HPDE6-E6E7 (cell line): ENCODE measurements at regions not wholly inside any gene's neighbourhood (a gene's known extent, or its start where the extent isn't known, plus 50 kb on each side); places are given as distances from the start of the nearest gene placed in this dataset.

ENCODE experiments used
- DNase-seq: peaks from one replicate; pipeline ENCODE4 v3.0.0; 2011; ENCODE audit warnings: missing footprints; ENCODE audit errors: extremely low spot score

DNA sequence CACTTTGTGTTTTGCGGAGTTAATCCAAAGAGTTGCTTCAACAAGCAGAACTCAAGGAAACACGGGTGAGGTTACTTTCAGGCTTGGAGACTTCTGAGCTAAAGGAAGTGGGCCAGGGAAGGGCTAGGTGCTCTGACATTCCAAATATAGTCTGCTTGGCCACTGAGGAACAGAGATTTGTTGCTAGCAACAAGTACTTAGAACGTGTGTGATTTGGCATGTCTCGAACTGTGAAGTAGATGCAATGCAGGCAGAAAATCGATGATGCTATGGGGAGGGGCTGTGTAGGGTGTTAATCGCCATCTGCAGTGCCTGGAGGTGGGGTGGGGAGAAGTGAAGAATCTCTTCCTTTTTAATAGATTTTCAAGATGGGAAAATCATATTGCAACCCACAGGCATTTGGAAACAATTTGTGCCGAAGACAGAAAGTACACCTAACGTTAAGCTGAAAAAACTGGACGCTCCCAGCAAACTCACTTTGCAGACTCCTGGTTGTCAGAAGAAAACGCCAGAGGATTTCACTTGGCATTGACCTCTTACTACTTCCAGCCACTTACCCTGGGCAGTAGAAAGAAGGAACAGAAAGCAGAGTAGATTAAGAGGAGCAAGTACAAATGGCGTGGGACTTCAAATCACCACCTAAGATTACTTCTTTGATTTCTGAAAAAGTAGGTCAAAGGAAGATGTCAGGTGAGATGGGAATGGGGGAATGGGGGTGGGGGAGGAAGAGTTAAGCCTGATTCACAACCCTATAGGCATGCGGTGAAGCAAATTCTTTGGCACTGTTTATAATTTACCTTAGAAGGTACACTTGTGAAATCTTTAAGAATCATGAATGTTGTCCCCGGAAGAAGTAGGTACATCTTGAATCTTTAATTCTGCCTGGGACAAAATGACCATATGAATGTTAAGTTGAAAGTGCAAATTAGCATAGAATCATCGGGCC lies 314.1 kb downstream of the CD83 start:
- no peak for DNase-seq

DNA sequence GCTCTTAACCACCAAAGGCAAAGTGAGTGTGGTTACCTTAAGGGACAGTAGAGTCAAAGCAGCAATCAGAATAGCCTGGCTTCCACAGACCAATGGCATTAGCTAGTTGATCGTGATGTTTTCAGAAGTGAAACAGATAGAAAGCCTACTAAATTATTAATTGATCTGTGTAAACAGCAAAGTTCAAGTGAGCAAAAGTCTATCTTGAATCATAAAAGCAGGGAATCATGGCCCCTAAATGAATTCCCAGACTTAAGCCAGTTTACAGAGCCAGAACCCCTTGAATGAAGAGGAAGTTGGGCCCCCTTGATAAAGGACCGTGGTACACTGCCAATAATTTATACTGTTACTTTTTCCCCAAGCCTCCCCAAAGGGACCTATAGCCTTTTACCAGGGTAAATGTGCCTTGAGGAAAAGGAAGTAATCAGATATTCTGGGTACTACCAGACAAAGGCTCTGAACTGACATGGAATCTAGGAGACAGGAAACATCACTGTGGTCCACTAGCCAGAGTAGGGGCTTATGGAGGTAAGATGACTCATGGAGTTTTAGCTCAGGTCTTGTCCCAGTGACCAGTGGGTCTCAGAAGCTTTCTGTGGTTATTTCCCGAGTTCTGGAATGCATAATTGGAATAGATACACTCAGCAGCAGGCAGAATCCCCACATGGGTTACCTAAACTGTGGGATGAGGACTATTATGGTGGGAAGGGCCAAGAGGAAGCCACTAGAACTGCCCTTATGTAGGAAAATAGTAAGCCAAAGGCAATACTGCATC lies 317.5 kb downstream of the CD83 start:
- no peak for DNase-seq

DNA sequence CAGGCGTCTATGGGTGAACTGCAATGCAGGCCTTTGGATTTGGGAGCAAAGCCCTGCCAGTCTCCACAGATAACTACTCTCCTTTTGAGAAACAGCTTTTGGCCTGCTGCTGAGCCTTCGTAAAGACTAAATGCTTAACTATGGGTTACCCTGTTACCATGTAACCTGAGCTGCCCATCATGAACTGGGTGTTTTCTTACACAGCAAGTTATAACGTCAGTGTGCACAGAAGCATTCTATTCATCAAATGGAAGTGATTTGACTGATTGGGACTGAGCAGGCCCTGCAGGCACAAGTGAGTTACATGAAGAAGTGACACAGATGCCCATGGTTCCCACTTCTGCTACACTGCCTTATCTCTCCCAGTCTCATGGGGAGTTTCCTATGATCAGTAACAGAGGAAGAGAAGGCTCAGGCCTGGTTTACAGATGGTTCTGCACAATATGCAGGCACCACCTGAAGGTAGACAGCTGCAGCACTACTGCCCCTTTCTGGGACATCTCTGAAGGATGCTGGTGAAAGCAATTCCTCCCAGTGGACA lies 319.1 kb downstream of the CD83 start:
- DNase-seq, result no peak

DNA sequence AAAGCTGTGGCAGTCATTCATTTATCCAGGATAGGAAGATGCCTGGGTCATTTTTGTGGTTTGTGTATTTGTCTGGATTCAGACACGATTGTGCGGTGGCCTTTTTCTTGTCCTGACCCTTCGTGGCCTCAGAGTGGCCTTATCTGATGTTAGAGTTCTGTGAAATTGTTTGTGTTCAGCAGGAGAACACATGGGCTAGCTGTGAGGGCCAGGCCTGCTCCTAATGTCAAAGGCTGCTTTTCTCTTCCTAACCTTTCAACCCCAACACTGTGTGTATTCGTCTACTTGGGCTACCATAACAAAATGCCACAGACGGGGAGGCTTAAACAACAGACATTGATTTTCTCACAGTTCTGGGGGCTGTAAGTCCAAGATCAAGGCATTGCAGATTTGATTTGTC lies 321.8 kb downstream of the CD83 start:
- DNase-seq, result no peak

DNA sequence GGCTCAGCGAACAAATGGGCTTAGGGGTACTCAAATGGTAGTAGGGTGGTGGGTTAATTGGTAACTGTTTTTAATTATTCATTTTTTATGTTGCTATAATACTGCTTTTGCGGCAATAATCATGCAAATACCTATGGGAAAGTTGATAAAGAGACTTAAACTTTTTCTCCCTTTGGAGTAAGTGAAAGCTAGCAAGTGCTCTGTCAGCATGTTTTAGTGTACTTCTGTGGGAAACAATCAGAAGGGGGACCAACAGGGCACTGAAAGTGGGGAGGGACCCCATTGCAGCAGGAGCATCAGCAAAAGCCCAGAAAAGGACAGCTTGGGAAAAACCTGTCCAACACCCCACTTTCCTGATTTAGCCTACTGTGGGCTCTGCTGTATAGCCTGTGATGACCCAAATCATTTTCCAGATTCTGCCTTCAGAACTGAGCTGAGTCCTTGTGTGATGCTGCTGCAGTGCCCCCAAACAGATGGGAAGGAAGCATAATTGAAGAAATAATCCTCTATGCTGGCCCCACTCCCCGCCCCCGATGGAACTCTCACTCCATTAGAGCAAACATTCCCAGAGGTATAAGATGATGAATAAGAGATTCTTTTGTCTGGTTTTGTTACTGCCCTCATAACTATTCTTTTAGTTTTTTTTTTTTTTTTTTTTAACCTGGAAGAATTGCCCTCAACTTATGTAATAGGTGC lies 322.8 kb downstream of the CD83 start:
- DNase-seq, result no peak

DNA sequence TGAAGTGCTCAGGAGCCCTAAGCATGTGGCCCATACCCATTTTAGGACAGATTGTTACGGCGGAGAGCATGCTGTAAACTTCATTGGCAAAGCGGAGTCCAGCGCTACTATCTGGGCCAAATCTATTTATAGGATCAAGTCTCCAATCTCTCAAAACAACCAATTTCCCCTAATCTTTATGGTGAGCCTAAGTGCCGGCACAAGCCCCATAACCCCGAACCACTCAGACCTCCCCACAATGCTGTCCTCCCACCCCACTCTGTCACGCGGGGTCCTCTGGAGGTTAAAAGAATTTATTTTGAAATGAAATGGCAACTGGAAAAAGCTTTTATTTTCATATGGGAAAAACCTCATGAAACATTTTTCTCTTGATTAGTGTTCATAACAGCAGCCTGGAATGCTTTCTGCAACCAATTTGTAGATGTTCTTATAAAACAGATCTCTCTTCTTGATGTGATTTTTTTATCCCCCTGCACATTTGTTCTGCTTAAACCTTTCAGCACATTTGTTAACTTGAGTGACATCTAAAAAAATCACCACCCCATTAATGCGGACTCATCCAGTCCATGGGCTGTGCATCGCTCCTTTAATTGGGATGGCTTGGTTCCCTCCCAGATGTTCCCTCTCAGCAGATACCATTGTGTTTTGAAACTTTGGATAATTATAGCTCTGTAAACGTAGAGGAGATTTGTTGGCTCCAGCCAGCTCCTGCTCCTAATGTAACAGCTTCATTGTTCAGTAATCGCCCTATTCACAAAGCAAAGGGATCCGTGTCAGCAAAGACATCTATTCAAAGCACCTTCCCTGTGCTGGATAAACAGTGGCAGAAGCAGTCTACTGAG lies 323.6 kb downstream of the CD83 start:
- DNase-seq, result no peak

DNA sequence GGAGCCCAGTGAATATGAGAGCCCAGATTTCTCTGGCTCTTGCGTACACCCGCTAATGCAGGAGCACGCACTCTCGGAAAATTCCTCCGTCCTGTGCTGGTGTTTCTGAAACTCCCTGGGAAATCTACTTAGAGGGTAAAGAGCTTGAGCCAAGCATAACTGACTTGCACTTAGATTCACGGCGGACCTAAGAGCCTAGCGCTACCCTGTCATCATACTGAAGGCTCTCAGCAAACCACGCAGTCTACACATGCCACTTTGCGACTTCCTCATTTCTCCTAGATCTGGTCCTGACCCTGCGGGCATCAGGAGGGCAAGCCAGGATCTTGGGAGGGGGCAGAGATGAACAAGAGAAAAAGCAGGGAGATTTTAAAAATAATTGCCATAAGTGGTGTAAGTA lies 324.7 kb downstream of the CD83 start:
- DNase-seq, result no peak

DNA sequence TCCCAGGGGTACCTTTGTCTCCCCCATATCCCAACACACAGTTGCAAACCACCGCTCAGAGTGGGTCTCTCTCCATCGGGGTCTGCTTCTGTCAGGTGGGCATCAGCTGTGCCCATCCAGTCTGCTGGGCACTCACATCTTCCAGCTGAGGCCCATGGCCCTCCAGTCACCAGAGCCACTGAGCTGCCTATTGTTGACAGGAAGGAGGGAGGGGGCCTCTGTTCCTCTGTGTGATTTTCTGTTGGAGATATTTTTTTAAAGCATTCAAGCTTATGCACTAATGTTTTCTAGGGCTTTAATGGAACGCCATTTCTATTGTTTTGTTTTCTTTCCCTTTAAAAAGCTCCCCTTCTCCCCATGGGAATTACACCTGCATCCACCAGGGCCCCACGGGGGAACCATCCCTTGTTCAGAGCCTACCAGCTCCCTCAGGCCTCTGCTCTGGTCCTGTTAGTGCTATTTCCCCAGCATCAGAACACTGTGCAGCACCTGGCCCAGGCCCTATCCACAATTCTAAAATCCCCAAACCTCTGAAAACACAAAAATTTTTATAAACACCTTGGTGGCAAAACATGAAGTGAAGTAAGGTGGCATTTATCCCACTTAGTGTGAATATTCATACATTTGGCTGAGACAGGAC lies 326.2 kb downstream of the CD83 start:
- DNase-seq, result no peak

DNA sequence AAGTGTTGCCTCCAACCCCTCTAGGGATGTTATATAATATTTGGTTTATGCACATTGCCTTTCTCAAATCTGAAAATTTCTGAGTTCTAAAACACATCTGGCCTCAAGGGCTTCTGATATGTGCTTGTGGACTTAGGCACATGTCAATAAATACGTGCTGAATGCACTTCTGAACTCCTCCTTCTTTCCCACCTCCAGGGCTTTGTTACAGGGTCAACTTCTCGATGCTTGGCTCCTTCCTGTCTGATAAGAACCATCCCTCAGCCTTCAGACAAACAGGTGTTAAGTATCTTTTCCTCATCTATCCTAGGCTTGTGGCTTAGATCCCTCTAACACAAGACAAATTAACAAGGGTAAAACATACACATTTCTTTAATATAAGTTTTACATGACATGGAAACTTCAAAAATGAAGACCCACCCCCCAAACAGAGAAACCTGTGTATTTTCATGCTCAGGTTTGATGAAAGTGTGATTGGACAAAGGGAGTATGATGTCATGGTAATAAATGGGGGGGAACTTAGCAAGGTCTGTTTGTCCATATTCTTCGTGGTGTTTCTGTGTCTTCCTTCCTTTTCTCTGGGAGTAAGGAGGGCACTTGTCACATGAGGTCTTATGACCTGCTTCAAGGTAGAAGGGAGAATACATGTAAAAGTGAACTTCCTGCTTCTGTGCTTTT lies 326.9 kb downstream of the CD83 start:
- no peak for DNase-seq

DNA sequence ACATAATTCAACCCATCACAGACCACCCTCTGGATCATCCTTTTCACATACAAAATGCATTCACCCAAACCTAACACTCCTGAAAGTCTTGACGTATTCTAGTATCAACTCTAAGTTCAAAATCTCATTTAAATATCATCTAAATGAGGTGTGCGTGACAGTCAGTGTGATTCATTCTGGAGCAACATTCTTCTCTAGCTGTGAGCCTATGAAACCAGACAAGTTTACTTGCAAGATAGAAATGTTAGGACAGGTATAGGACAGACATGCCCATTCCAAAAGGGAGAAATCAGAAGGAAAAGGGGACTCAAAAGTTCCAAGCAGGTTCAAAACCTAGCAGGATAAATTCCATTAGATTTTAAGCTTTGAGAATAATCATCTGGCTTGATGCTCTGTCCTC lies 329.7 kb downstream of the CD83 start:
- no peak for DNase-seq

DNA sequence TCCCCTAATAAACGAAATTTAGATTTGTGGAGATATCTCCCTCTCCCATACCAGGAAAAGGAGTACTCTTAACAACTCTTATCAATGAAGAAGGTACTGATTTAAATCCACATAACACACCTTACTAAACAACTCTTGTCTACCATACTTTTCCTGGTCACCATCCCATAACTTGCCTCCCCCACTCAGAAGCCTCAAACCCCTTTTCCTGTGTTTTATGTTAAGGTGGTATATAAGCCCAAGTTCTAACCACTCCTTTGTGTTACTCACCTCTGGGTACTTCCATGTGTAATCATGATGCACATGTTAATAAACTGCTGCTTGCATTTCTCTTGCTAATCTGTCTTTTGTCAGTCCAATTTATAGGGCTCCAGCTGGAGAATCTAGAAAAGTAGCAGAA lies 330.7 kb downstream of the CD83 start:
- DNase-seq, result no peak

DNA sequence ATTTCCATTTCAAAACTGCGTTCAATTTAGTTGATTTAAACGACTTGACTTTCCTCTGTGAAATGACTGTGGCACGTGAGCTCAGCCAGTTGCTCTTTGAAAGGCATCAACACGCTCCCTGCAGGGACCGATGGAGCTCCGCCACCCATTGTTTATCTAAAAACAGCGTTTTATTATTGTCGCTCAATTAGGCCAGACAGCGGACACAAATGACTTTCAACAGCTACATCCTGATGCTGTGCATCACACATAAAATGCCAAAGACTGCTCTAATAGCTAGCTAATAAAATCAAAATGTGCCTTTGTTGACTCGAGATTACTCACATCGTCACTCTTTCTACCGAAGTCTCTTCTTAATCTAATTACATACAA lies 332.5 kb downstream of the CD83 start:
- no peak for DNase-seq

DNA sequence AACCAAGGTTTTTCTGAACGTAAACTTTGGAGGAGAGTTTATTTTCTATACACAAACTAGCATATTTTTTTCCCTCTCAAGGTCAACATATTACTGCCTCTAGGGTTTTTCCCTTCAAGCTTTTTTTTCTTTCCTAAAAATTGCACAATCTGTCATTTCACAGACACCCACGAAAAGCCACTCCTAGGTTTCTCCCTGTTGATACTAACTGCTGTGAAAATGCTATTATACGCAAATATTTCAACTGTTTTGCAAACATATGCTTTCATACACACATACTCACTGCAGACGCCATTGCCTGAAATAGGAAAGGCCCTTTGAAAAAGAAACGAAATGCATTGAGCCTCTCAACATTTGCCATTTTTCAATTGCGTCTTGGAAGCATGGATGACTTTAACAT lies 333.0 kb downstream of the CD83 start:
- no peak for DNase-seq

DNA sequence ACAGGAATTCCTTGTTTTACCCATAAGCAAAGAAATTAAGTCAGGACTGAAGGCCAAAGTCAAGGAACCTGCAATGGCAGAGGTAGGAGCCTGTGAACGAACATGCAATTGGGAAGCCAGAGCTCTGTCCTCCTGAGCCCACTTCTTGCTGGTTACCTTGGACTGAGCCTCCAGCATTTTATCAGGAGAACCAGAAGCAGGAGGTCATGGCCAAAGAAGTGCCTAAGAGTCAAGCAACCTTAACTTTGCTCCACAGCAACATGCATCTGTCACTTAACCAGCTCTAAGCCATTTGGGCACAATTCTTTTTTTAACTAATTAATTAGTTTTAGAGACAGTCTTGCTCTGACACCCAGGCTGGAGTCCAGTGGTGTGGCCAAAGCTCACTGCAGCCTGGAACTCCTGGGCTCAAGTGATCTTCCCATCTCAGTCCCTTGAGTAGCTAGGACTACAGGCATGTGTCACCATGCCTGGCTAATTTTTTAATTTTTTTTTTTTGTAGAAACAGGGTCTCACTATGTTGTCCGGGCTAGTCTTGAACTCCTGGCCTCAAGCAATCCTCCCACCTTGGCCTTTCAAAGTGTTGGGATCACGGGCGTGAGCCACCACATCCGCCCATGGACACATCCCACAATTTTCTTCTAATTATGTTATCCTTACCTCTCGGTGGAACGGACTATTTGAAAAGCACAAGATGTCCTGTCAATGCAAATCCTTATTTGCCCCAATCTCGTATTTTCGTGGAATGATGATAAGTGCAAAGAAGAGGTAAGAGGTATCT lies 334.2 kb downstream of the CD83 start:
- DNase-seq, result no peak

DNA sequence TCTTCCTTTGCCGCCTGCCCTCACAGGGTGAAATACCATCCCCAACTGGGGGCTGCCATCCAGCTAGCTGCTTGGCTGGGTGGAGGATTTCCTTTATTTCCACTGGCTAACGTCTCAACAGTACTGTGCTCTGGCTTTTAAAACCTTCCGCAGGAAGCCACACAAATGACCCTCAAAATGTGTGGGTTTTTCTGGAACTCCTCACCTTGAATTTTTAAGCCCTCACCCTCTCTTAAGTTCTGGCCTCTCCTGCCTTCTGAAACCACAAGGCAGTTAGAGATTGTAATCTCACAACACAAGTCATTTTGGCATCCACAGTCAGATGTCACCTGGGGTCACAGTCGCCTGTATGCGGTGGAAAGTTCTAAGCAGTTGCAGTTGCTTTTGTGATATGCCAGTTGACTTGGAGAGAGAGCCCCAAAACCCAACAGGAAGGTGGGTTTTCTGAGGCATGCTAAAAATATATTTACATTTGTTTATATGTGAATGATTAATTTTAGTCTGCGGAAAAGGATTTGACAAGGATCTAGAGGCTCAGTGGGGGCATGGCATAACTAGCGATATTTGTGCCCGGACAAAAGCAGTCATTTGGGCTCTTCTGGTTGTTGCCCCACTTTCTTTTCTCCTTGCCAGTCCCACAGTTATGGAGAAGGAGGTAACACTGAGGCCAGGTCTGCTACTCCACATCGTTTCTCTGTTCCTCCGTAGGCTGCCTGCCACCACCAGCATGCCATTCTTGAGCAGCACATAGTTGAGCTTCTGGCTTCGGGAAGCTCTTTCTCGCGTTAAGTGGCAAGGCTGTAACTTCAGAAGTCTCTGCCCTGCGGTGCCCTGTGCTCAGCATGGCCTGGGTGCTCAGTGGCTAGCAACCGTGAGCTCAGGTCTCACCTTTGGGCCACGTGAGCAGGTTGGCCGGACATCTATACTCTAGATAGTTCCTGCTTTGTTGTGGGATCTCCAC lies 335.3 kb downstream of the CD83 start:
- DNase-seq, result no peak

DNA sequence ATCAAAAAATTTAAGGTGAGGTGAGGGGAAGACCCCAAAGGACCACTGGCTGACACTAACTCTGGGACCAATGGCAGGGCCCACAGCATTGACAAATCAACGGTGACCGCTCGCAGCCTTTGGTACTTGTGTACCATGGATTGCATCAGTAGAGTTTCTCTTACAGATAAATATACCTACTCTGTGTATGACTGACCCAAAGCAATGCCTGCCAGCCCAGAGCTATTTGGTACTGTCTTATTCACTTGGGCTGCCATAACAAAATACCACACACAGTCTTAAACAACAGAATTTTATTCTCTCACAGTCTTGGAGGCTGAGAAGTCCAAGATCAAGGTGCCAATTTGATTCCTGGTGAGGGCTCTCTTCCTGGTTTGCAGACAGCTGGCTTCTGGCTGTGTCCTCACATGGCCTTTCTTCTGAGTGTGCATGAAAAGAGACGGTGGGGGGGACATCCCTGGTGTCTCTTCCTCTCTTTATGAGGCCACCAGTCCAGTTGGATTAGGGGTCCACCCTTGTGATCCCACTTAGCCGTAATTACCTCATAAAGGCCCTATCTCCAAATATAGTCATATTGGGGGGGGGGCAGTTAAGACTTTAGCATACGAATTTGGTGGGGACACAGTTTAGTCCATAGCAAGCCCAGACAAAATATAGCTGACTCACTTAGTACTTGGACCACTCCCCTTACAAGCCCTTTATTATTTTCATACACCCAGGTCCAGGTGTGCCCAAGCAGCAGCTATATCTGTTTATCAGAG lies 336.3 kb downstream of the CD83 start:
- DNase-seq, result no peak

DNA sequence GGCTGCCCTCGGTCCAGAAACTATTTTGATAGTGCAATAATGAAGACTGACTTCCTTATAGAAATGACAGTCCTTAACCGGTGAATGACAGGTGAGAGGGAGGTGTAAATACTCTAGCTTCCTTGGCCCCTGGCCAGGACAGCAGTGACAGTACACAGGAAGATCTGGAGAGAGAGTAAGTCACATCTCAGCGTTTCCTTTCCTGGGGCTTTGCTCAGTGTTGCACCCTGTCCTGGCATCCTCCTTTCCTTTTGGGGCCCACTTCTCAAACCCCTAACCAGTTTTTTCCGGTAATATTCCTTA lies 336.9 kb downstream of the CD83 start:
- DNase-seq, result no peak

DNA sequence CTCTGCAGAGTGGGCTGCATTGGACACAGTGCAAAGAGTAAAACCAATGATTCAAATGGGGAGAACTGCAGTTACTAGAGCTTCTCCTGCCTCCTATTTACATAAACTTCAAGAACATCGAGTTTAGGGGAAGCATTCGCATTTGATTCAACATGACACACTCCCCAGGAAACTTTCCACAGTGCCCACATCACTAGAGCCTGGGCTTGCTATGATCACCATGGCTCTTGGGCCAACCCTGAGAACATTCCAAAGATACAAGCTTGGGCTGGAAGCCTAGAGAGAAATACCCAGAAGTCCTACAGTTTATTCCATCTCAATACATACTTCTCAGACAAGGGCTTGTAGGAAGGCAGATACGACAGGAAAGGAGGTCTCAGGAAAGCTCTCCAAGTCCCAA lies 337.9 kb downstream of the CD83 start:
- no peak for DNase-seq
